DMS153 treated with DMSO at 0.1 percent for 48 hours (cell line): ENCODE measurements at regions not wholly inside any gene's neighbourhood (a gene's known extent, or its start where the extent isn't known, plus 50 kb on each side); places are given as distances from the start of the nearest gene placed in this dataset.
A peak's percentile ranks its signal among the peaks of the same experiment; 100 is the strongest.

ENCODE experiments used
- DNase-seq: peaks from one replicate; lab custom pipeline; 2025; ENCODE audit not compliant: unreplicated experiment; lab: John Stamatoyannopoulos, UW

GRCh38 chr2:220932041-220932440 lies 640.1 kb downstream of the EPHA4 start:
- no peak for DNase-seq

GRCh38 chr2:220935789-220936321 lies 636.2 kb downstream of the EPHA4 start:
- DNase-seq, result no peak

GRCh38 chr2:220936641-220937197 lies 635.4 kb downstream of the EPHA4 start:
- no peak for DNase-seq

- DNase-seq, result no peak
Measured at GRCh38 chr2:220937245-220937644, 634.9 kb downstream of the EPHA4 start.

- DNase-seq, result no peak
Measured at GRCh38 chr2:220940646-220941045, 631.5 kb downstream of the EPHA4 start.

GRCh38 chr2:220941683-220942082 lies 630.4 kb downstream of the EPHA4 start:
- DNase-seq, result no peak

- no peak for DNase-seq
Measured at GRCh38 chr2:220946552-220946951, 625.6 kb downstream of the EPHA4 start.

- no peak for DNase-seq
Measured at GRCh38 chr2:220948579-220948978, 623.5 kb downstream of the EPHA4 start.

GRCh38 chr2:220949466-220949865 lies 622.6 kb downstream of the EPHA4 start:
- DNase-seq, result peak; percentile 15

- no peak for DNase-seq
Measured at GRCh38 chr2:220955776-220956175, 616.3 kb downstream of the EPHA4 start.

GRCh38 chr2:220956429-220956828 lies 615.7 kb downstream of the EPHA4 start:
- DNase-seq, result no peak

- peak; percentile 24 for DNase-seq
Measured at GRCh38 chr2:220959391-220959802, 612.7 kb downstream of the EPHA4 start.

- DNase-seq, result no peak
Measured at GRCh38 chr2:220961143-220961860, 610.8 kb downstream of the EPHA4 start.

GRCh38 chr2:220962556-220962955 lies 609.5 kb downstream of the EPHA4 start:
- DNase-seq, result no peak

- DNase-seq, result no peak
Measured at GRCh38 chr2:220963076-220963475, 609.0 kb downstream of the EPHA4 start.

GRCh38 chr2:220963930-220964329 lies 608.2 kb downstream of the EPHA4 start:
- DNase-seq, result no peak

- no peak for DNase-seq
Measured at GRCh38 chr2:220966636-220967035, 605.5 kb downstream of the EPHA4 start.

GRCh38 chr2:220969348-220969747 lies 602.8 kb downstream of the EPHA4 start:
- DNase-seq, result no peak

GRCh38 chr2:220980966-220981675 lies 591.0 kb downstream of the EPHA4 start:
- no peak for DNase-seq

- no peak for DNase-seq
Measured at GRCh38 chr2:220981926-220982325, 590.2 kb downstream of the EPHA4 start.

- no peak for DNase-seq
Measured at GRCh38 chr2:220985561-220985960, 586.5 kb downstream of the EPHA4 start.

GRCh38 chr2:220987839-220988238 lies 584.3 kb downstream of the EPHA4 start:
- DNase-seq, result no peak
